Stimulated activated CD8-positive, alpha-beta memory T cell treated with anti-CD3 and anti-CD28 coated beads, Interleukin-12 subunit alpha, Interleukin-12 subunit beta, amount 100 ng/mL, for 1 hour (primary cell): ENCODE measurements at regions not wholly inside any gene's neighbourhood (a gene's known extent, or its start where the extent isn't known, plus 50 kb on each side); places are given as distances from the start of the nearest gene placed in this dataset.
"Not testable (repeated sequence)": the region's sequence is repeated elsewhere in the genome, so short reads cannot be mapped to it uniquely, and the experiment has no call there.

ENCODE experiments used
- DNase-seq: peaks from one replicate; pipeline ENCODE4 v3.0.0-alpha.2; 2020; ENCODE audit warnings: low read depth

DNA sequence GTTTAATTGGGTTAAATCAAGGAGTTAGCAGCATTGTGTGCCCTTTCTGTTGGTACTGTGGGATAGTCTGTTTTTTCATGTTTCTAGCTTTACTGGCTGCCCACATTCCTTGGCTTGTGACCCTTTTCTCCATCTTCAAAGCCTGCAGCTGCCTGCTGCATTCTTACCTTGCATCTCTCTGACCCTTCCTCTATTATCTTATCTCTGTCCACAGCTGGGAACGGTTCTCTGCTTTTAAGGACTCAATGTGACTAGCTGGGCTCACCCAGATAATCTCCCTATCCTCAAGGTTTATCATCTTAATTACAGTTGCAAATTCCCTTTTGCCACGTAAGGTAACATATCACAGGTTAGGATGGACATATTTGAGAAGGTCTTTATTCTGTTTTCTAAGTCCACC is 199.7 kb downstream of the KCNS3 start:
- DNase-seq, result no peak

DNA sequence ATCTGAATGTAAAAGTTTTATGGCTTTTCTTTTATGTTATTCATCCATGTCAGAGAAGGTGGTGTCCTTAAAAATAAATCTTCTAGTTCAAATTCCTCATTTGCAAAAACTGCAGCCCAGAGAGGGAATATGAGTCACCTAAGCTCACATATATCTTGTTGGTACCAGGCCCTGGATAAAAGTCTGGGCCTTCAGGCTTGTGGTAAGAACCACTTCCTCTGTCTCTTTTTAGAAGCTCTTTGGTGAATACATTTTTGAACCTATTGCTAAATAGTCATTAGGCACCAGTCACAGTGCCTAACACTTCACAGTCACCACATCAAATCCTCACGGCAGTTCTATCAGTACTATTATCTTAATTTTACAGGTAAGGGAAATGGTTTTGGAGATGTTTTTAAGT is 199.2 kb downstream of the KCNS3 start:
- no peak for DNase-seq

DNA sequence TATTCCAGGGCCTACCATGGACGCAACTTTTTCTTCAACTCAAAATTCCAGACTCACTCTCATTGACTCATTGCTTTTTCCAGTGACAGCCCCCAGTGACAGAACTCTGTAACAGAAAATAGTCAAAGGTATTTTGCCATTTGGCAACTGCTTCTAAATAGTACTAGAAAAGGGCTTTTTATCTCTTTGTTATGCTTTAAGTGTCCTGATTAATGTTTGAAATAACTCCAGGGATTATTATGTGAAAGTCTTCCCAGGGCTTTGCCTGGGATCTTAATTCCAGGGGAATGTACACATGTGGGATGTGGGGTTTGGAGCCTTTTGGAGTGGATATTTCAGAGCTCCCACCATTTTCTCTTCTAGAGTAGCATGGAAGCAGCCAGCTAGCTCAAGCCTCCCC is 198.8 kb downstream of the KCNS3 start:
- no peak for DNase-seq

DNA sequence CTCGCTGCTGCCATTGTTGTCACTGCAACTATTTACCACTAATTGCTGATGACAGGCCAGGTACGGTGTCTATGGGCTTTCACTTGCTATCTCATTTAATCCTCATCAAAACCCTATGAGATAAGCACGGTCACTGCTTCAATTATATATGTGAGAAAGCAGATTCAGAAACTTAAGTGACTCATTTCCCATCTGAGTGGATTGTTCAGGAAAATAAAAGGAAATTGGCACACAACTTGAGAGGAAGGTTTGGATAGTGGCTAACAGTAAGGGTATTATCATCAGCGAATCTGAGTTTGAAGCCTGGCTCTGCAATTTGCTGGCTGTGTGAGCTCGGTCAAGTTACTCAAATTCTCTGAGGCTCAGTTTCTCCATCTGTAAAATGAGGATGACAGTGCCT is 196.0 kb downstream of the KCNS3 start:
- DNase-seq, result no peak

DNA sequence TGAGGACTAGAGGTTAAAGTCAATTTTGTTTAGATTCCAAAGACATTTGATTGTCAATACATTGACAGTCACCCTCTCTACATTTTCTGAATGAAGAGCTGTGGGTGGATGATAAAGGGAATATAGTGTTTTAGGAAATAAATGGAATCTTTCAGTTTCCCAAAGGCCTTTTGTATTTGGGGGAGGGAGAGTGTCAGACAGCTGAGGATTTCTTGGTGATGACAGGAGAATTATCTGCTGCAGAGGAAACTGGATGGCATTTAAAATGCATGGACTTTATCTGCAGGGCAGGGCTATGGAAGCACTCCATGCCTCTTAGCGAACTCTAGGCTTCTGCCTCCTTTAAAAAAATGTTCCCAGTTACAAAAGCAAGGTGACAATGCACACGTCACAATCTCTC is 195.1 kb downstream of the KCNS3 start:
- DNase-seq, result no peak

DNA sequence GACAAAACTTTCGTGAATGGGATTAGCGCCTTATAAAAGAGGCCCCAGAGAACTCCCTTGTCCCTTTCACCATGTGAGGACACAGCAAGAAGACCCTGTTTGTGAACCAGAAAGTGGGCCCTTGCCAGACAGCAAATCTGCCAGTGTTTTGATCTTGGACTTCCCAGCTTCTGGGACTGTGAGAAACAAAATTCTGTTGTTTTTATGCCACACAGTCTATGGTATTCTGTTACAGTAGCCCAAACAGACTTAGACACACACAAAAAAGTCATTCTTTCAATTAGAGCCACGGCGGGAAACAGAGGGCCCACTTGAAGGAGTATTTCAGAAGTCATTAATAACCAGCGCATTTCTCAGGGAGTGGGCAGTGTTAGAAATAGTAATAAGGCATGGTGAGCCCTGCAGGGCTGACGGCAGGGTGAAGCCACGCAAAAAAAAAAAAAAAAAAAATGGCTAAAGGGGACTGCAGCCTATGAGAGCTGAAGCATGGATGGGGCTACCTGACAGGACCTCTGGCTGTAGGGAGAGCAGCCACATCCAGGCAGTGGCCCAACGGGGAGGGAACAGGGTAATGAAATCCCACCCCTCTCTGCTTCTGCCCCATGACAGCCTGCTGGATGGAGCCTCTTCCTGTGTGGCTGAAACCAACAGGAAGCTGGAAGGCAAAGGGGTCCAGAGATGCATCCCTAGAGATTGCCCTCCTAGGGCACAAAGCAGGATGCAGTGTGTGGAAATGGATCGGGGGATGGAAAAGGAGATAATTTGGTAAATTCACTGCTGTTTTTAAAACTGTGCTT is 189.3 kb downstream of the KCNS3 start:
- no peak for DNase-seq

DNA sequence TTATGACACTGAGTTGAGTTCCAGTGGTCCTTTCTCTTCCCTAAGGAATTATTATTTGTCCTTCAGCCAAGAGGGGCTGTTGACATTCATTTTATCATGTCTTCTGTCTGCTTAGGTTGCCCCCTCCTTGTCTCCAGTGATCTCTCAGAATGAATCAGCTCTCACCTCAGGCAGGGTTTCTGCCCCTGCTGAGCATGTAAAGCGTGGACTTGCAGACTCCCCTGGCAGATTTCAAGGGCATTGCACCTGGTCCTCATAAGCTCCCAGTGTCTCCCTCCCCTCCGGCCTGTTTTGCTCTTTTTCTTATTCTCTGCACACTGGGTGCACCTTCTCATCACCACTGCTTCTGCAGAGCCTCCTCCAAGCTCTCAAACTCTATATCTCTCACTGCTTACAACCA is 188.4 kb downstream of the KCNS3 start:
- no peak for DNase-seq

DNA sequence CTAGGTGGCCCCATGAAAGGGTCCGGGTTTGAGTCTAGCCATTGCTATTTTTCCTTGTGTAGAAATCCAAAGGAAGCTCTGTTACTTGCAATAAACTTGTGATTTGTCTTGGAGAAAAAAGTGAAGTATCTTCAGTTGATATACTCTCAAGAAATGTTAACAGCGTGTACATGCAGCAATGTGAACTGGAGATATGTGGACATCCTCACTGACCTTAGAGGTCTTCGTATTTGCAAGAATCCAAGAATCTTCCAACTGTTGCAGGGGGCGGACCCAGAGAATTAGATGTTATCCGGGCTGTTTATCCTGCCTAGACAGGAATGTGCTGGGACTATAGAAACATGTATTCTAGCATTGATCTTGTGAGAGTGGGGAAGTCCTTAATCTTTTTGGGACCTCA is 187.6 kb downstream of the KCNS3 start:
- no peak for DNase-seq

DNA sequence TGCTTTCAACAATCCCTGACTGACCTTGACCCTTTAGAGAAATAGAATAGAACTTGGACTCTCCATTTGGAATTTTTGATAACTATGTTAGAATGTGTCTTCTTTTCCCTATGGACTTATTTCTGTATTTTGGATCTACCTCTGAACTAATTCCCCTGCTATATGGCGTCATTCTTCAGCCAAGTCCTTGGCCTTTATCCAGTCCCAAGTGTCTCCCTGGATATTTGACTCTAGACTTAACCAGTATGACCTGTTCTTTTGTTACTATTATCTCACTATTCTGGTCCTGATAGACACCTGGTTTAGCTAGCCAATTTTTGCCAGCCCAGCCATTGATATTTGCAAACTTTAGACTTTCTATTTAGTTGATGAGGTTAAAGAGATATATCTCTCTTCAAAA is 186.8 kb downstream of the KCNS3 start:
- no peak for DNase-seq

DNA sequence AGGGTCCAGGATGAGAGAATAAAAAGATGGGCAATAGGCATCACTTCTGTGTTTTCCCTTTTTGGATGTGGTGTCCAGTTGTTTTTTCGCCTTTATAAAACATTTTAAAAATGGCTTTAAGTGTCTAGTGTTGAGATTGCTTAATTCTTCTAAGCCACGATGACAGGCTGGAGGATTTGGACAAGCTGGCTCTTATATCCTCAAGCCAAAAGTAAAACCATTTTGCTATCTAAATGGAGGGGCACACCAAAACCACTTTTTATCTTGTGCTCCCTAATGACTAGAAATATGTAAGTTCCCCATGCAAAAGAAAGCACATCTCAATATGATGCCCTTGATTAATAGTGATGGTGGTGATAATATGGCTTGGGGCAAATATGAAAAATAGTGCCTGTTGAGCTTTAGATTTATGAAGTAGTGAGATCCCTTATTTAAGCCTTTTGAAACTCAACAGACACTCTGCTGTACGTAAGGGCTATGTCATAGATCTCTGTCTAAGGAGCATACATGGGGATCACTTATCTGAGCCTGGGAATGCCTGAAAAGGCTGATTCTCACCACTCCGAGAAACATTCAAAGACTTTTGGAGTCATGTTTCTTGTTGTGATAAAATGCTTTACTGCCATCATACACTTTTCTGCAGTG is 185.5 kb downstream of the KCNS3 start:
- no peak for DNase-seq

DNA sequence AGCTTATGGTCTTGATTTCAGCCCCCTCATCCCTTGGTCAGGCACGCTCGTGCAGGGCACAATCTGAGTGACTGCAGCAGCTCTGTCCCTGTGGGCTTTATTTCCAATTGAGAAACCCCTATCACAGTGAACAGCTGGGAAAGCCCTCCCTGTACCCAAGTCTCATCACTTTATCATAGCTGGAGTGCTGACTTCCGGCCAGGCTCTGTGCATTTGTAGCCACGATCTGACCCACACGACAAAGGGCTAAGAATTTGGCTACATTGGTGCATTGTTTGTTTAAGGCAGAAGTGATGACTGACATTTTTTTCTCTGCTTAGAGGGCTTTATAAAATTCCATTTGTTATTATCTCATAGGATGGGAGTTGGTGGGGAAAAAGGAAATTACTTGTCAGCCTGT is 184.4 kb downstream of the KCNS3 start:
- DNase-seq, result no peak

DNA sequence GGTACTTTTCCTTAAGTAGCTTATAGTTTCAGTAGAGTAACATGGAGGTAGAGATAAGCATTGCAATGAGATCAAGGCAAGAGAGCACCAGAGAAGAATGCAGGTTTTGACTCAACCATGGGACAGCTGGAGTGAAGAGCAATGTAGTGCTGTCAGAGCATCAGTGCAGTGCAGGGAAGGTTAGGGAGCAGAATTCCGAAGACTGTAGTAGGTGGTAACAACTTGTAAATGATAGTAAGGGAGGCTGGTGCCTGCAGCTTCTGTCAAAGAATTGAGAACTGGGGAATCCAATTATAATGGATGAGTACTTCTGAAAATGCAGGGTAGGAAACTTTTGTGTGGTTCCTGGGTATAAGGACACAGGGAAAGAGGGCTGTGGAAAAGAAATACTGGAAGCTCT is 183.2 kb downstream of the KCNS3 start:
- no peak for DNase-seq

DNA sequence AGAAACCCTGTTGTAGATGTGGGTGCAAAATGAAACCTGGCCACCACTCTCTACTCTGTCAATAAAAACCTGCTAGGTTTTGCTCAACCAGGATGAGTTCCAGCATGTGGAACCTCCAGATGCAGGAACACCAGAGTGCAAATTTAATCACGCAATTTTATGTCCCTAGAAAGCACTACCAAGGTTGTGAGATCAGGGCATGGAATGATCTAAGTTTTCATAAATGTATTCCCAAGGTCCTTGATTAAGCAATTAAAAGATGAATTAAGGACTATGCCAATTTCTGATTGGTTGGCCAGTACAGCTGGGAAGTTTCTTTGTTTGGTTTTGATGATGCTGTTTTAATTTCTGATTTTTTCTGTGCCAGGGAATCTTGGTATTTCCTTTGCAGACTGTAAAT is 179.2 kb downstream of the KCNS3 start:
- no peak for DNase-seq

DNA sequence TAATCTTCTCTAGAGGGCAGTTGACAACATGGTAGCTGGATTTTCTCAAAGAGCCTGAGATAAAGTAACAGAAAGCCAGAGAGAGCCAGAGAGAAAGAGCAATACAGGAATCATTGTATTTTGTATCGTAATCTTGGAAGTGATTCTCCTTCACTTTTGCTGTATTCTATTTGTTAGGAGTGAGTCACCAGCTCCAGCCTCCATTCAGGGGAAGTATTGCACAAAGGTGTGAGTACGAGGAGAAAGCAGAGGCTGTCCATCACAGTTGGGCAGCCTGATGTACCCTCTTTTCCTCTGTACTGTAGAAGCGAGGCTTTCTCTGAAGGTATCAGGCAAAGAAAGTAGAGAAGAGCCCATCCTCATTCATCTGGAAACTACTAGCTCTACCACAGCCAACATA is 176.8 kb downstream of the KCNS3 start:
- no peak for DNase-seq

DNA sequence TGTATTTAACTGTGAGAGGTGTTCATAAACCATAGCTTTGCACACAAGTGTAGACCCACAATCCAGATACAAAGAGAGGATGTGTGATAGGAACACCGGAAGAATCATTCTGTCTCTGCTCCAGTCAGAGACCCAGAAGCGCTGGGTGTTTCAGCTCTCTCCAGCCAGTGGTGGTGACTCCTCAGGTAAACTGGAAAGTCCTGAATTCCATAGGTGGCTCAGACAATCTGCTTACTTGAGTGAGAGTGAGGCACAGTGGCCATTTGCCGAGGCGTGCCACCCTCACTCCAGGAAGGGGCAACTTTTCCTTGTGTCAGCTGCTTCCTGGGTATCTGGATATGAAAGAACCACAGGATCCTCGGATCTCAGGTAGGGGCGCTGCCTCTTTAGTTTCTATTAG is 171.5 kb downstream of the KCNS3 start:
- DNase-seq, result no peak

DNA sequence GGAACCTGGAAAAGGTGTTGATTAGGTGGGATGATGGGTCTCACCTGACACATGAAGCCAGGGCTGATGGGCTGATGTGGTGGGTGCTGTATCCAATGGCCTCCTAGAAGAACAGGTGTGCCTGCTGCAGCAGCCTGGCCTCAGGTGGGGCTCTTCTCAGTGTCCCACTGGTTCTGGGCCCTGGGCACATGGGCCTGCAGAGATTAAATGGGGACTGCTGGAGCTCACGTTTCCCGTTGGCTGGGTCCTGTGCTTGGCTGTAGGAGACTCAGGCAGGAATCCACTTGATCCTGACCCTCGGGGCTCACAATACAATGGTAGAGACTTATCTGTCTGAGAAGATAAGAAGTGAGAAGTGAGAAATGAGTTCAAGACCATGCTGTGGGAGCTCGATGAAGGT is 170.9 kb downstream of the KCNS3 start:
- DNase-seq, result no peak

DNA sequence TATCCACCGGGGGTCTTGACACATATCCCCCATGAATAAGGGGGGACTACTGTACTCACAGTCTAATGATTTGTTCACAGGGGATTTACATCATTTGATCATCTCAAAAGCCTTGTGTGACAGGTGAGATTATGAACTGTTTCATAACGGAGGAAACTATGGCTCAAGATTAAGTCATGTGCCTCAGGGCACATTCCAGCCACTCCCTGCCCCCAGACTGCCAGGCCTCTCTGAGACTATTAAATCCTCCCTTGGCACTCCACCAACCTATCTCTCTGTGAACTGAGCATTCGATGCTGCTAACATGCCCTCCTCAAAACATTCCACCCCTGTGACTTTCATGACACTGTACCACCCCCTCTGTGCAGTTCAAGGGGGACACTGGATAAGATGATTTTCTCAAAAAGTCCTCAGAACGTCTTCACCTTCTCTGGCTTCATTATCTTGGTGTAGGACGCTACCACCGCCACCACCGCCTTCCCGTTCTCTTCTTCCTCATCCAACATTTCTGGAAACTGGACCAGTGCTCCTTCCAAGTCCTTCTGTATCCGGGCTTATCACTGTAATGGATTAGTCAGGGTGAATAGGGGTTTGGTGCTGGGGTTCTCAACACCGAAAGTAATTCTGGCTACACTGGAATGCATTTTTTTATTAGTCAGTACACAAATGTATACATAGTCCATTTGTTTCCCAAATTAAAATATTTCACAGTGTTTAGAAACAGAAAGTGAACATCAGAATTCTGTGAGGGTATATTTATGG is 169.6 kb downstream of the KCNS3 start:
- no peak for DNase-seq

DNA sequence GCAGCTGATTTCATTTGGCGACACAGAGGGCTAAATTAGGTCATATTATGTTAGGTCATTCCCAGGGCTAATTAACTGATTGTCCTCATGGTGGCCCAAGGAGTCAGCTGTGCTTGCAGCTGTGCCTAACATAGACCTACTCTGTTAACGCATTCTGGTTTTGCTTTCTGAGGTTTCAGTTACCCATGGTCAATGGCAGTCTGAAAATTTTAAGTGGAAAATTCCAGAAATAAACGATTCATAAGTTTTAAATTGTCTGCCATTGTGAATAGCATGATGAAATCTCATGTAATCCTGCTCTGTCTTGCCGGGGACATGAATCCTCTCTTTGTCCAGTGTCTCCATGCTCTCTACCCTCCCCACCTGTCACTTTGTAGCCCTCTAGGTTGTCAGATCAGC is 168.7 kb downstream of the KCNS3 start:
- DNase-seq, result no peak

DNA sequence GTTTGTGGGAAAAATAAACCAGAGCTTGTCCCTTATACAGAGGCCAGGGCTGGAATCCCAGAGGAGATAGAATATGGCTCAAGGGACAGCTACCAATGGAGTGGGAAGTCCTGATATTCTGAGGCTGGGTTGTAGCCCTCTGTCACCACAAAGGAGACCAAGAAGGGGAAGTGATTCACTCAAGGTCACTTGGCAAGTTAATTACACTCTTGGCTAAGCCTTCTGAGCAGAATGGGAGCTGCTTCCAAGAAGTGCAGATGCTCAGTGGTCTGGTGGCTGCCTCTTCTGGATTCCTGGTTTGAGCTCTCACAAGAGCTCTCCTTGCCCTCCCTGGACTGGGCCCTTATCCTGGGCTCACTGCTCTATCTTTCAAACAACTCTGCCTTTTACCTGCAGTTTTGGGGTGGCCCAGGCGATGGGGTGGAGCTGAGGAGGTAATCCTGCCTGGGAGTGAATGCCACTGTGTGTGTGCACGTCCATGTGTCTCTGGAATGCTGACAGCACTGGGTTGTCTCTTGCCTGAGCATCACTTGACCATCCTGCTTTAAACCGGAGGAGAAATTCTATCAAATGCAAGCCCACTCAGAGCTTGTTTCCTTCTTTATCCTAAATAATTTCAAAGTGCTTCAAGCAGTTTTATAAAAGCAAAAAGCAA is 168.2 kb downstream of the KCNS3 start:
- DNase-seq, result no peak

DNA sequence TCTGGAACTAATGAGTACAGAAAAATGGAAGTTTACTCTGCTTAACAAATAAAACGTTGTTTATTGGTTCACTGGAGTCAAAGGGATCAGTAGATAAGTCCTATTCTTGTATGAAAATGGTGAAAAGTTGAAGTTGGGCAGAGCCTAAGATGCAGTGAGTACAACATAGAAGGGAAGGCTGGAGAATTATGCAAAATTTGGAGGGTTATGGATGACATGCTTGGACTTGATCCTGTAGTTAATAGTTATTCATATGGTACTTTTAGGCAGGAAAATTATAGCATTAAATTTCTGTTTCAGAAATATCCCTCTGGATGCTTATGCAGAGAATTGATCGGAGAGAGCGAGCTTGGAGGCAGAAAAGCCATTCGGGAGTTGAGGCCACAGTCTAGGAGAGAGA is 167.6 kb downstream of the KCNS3 start:
- no peak for DNase-seq

DNA sequence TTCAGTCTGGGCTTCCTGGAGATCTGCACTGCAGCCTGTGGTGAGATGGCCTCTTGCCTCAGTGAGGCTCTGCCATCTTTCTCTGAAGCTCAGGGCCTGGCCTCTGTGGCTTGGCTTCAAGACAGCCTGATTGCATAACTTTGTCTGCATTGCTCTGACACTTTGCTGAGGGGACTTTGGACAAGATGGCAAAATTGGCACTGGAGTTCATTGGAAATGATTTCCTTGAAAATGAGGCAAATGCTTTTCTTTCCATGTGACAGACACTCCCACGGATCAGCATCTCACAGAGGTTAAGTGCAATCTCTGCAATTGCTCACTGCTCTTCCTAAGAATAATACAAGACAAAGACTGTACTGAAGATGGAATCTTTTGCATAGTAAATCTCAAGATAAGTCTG is 166.8 kb downstream of the KCNS3 start:
- DNase-seq, result no peak

DNA sequence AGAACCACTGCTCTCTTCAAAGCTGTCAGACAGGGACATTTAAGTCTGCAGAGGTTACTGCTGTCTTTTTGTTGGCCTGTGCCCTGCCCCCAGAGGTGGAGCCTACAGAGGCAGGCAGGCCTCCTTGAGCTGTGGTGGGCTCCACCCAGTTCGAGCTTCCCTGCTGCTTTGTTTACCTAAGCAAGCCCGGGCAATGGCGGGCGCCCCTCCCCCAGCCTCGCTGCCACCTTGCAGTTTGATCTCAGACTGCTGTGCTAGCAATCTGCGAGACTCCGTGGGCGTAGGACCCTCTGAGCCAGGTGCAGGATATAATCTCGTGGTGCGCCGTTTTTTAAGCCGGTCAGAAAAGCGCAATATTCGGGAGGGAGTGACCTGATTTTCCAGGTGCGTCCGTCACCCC is 138.9 kb downstream of the KCNS3 start:
- DNase-seq, result not testable (repeated sequence)

DNA sequence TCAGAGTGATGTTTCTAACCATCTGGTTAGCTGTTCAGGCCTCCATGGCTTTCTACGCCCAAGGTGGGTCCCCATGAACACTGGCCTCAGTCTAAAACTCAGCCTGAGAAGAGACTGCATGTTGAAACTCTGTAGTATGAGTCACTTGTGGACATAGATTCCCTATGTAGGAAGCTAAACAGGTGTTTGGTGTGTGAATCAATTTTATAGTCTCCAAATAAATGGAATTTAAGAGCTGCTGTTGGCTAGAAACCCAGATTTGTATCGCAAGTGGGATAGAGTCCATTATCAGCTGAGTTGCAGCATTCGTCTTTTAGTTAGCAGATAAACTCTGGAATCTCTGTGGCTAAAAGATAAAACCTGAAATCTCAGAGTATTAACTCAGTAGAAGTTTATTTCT is 131.4 kb downstream of the KCNS3 start:
- DNase-seq, result no peak
